ENCODE measurements at regions not wholly inside any gene's neighbourhood (a gene's known extent, or its start where the extent isn't known, plus 50 kb on each side); places are given as distances from the start of the nearest gene placed in this dataset.

DNA sequence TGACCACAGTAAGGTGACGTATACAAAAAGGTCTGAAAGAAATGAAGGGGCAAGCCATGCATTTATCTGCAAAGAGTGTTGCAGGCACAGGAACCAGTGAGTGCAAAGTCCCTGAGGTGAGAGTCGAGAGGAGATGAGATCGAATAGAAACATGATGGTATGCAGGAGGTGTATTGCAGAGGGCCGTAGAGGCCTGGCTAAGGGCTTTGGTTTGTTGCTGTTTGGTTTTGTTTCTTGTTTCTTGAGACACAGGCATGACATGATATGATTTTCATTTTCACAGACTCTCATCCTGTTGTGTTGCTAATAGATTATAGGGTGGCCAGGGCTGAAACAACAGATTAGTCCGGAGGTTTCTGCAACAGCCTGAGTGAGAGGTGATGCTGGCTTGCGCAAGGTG is 80.4 kb downstream of the HSPH1 start:
- DNase-seq: no peak

DNA sequence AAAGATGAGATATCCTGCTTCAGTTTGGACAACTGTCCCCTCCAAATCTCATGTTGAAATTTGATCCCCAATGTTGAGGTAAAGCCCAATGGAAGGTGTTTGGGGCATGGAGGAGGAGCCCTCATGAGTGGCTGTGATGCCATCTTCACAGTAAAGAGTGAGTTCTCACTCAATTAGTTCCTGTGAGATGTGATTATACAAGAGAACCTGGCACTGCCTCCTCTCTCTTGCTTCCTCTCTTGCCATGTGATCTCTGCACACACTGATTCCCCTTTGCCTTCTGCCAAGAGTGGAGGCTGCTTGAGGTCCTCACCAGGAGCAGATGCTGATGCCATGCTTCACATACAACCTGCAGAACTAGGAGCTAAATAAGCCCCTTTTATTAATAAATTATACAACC is 86.9 kb downstream of the HSPH1 start:
- DNase-seq: peak; percentile 3 to 12

DNA sequence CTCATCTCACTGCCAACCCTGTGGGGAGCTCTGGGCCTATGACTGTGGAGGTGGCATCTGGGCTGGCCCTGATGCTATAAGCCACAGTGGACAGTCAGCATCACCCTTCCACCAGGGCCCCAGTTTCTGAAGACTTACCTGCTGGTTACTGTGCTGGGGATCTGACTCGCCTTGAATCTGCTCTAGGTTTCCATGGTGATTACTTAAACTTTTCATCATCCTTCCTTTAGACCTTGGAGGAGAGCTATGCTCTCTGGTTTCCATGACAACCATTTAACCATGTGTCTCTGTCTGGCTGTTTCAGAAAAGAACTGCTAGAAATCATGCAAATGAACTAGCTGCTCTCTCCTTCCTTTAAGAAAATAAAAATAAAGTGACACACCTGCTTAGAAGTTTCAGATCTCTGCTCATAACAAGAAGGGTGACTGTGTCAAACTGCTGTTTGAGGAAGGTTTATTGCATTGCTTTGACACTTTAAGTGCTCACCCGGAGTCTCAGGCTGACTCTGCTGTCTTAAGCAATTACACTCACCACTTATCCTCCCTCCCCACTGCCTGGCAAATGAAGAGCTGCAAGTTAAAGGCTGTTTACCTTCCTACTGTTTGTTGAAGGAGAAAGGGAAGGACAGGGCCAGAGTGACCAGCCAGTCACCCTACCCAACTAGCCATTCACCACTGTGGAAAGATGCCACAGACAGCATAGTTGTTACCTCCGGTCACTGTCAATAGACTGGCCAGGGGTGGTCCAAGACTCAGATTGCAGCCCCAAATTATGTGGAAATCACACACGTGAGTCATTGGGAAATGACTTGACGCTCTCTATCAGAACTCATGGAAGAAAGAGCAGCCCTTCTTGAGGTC is 87.6 kb downstream of the HSPH1 start:
- no peak for DNase-seq

DNA sequence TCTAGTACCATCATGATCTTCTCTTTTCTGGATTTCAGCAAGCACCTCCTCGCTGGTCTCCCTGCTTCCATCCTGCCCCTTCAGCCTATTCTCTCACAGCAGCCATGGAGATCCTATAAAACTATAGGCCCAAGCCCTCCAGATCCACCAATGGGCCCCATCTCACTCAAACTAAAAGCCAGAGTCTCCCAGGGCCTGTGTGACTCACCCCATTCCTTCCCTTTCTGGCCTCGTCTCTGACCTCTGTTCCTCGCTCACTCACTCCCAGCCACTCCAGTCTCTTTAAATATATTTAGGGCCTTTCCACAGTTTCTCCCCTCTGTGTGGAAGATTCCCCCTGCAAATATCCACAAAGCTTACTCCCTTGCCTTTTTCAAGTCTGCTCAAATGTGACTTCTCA is 89.7 kb downstream of the HSPH1 start:
- no peak for DNase-seq

DNA sequence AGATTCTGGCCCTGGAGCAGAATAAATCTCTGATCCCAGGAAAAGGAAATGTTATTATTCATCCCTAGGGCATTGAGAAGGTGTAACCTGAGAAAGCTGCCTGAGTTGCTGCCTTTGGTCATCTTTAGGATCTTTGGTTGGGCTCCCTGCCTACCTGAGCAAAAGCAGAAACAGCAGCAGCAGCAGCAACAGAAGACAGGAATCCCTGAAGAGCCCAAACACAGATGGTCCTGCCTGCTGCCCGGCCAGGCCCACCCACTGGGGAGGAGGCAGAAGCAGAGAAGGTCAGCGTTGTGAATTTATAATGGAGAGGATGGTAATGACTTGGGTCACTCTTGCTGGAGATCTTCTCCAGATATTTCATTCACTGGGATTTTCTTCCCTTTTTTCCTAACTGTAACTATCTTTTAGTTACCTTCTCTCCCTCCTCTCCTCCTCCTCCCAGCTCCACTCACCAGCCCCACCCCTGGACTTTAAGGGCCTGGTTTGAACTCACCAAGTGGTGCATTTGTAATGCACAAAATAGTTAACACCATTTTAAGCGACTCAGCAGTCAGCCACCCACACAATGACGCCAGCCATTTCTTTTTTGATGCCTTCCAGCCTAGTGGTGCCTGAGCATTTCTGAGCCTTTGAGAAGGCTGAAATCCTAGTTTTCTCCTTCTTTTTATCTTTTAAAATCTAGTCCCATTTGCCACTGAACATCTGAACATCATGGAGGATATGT is 91.7 kb downstream of the HSPH1 start:
- DNase-seq: no peak

DNA sequence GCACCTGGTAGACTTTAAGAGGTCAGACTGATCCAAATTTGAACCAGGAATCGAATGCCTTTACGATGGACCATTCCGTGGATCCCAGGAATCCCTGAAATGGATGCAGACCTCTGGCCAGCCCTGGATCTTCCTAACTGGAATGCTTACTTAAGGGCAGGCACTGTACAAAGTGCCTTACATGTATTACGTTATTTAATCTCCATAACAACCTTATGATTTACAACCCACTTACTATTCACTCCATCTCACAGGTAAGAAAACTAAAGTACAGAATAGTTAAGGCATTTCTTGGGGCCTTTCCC is 93.6 kb downstream of the HSPH1 start:
- DNase-seq: no peak

DNA sequence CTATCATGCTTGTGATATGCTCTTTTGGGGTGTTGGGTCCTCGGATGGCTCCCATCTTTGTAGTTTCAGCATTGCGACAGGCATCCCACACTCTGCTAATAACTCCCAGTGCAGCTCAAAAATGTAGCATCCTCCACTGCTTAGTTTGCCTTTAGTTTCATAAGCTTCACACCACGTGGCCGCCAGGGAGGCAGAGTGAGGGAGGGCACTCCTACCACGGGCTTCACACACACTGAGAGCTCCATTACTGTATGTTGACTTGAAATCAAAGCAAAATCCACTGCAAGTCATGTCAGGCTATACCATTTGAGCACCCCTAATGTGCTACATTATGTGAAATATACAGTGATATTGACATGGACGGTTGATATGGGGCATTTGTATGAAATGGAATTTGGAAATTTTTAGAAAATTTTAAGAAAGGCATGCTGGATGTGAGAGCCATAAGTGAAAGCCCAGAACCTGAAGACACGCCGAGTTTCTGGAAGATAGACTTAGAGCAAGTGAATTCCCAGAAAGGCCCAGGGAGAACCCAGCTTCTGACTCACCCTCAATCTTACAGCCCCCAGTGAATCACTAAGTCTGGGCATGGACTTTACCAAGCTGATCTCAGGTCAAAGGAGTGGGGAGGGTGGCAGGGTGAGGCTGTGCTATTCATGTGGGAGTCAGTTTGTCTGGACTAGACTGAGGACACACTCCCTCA is 94.1 kb downstream of the HSPH1 start:
- no peak for DNase-seq

DNA sequence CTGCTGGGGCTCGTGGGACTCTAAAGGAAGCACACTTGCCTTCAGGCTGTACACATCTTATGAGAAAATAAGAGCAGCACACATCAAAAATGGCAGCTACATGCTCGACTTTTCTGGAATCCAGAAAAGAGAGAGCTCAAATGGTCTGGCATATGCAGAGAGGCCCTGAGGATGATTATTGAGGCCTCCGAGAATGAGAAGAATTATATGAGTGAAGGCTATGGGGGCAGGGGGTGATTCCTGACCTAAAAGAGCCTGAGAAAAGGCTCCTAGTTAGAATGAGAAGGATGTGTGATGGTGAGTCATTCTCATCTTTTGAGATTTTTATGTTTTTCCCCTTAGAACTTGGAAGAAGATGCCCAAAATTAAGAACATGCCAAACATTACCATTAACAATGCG is 97.1 kb downstream of the HSPH1 start:
- no peak for DNase-seq

DNA sequence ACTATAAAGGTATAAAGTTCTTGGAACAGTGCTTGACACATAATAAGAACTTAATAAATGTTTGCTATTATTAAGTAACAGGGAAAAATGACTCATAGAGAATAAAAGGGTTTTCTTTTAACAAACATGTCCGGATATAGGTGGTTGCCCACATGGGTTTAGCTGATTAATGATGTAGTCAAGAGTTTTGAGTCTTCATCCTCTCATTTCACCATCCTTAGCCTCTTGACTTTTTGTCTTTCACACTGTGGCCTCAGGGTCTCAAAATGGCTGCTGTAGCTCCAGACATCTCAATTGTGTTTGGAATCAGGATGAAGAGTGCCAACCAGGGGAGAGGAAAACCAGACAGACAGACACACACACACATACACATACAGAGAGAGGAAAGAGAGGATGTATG is 97.9 kb downstream of the HSPH1 start:
- DNase-seq: no peak

DNA sequence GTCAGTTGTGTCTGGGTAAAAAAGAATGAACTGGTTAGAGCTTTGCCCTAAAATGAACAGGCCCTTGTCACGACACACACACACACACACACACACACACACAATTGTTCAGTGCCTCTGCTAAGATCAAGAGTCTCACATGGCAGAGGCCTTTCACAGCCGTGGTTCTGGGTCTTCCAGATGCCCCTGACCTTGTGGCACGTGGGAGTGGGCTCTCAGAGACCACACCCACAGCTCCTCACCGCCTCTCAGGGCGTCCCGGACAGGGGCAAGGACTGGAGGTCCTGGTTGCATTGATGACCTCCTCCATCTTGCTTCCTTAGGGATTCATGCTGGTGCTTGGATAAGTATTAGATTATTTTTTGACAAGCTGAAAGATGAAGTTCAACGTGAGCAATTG is 101.0 kb downstream of the HSPH1 start:
- no peak for DNase-seq

DNA sequence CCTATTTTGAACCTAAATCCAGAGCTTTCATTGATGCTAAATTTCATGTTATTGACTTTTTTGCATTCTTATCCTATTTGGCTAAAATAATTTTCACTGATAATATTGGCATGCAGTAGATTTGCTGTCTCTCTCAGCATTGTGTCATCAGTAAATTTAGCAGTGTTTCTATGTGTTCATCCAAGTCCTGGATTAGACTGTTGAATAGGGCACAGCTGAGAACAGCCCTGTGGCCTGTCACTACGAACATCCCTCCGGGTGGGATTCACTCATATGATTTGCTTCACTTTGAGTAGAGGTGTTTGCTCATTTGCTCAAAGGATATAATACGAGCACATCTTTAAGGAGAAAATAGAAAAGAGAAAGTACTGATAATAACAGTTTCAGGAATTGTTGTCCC is 101.5 kb downstream of the HSPH1 start:
- no peak for DNase-seq

DNA sequence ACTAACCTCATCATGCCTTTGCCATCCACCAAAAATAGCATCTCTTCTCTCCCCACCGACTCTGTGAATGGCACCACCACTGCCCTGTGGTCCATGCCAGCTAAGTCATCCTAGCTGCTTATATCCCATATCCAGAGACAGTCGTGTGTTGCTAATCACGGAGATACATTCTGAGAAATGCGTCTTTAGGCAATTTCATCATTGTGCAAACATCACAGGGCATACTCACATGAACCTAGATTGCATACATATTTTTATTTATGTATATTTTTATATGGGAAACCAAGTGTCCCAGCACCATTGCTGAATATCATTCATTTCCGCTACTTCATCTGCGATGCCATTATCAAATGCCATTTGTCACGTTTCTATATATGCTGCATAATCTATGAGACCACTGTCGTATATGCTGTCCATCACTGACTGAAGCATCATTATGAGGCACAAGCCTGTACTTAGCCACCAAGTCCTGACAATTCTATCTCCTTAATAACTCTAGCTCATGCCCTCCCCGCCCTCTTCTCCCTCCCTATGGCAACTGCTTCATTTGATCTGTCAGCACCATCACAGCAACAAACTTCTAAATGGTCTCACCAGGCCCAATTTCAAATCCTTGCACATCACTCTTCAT is 104.2 kb downstream of the HSPH1 start:
- no peak for DNase-seq

DNA sequence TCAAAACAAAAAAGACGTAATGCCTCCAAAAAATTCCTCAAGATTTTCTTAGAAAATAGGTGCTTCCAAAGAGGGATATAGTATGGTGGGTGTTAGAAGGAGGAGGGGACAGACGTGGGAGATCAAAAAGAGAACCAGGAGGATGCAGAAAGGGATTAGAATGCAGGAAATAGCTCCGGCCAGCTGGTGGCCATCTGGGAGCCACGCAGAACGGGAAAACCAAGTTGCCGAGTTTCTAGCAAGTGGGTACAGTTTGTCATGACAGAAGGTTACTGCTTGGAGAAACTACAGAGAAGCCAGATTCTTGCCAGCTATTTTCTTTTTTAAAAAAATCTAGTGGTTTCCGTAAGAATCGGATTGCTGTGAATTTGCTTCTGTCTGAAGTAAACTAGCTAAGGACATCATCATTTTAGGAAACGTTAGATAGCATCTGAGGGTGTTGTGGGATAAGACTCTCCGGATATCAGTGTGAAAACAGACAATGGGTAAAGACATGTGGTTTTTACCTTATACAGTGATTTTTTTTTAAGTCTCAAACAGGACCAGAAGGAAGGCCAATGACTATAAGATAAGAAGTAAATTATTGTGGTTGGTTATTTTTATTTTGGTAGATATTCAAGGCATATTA is 104.9 kb downstream of the HSPH1 start:
- DNase-seq: no peak

DNA sequence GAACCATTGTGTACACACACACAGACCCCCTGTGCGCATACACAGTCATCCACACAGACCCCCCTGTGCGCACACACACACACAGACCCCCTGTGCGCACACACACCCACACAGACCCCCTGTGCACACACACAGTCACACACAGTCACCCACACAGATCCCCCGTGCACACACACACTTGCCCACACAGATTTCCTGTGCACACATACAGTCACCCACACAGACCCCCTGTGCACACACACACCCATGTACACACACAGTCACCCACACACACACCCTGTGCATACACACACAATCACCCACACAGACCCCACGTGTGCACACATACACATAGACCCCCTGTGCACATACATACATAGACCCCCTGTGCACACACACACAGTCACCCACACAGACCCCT is 106.1 kb downstream of the HSPH1 start:
- no peak for DNase-seq

DNA sequence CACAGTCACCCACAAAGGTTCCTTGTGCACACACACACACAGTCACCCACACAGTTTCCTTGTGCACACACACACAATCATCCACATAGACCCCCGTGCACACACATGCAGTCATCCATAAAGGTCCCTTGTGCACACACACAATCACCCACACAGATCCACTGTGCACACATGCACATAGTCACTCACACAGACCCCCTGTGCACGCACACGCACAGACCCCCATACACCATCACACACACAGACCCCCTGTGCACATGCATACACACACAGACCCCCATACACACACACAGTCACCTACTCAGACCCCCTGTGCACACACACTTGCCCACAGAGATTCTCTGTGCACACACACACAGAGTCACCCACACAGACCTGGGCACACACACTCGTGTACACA is 107.1 kb downstream of the HSPH1 start:
- DNase-seq: no peak

DNA sequence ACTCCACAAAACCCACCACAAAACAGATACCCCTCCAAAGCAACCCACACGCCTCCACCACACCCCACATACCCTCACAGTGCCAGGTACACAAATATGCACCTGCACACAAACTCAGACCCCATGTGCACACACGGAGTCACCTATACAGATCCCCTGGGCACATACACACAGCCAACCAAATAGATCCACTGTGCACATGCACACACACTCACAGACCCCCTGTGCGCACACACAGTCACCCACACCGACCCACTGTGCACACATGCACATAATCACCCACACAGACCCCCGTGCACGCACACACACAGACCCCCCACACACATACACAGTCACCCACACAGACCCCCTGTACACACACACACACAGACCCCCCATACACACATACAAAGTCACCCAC is 107.8 kb downstream of the HSPH1 start:
- no peak for DNase-seq

DNA sequence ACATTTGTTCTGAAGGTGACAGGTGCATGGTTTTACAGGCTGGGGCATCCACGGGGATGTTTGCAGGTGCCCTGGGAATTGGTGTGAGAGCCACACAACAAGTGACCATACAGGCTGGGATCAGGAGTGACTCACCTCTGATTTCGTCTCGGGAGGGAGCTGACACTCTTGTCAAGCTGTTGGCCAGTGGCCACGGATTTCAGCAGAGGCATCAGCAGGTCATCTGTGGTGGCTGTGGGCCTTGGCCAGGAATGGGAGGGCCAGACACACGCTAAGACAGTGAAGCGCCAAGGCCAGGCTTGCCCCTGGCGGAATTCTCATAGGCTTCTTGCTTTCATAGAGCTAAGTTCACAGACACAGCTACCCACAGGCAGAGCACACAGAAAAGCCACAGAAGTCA is 108.6 kb downstream of the HSPH1 start:
- DNase-seq: no peak

DNA sequence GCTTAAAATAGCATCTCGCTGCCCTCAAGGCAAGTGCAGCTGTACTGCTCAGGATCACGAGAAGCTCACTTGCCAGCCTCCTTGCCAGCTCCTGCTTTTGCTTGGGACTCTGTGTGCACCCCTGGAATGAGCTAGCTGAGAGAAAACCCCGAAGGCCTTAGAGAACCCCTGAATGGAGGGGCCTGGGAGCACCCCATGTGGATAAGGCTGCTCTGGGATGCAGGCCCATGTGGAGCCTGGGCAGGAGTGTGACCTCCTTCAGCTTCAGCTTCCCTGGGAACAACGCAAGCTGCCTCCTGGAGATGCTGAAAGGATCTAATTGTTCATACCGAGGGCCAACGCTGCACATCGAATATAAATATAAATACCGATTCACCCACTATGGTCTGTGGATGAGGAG is 109.2 kb downstream of the HSPH1 start:
- no peak for DNase-seq

DNA sequence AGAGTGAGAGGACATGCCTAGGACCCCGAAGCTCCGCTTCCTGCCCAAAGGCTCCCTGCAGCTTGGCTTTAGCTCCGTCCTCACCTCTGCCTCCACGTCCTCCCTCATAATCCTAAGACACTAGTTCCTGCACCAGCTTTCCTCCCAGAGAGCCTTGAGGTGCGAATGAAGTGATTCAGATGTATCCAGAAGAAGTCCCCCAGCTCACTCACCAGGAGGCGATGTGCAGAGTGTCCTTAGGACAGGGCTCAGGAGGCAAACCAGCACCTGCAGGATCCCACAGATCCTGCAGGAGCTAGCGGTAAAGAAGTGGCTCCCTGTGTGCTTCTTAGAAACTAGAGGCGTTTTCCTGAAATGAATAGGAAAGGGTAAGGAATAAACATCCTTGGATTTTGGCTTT is 109.7 kb downstream of the HSPH1 start:
- no peak for DNase-seq

DNA sequence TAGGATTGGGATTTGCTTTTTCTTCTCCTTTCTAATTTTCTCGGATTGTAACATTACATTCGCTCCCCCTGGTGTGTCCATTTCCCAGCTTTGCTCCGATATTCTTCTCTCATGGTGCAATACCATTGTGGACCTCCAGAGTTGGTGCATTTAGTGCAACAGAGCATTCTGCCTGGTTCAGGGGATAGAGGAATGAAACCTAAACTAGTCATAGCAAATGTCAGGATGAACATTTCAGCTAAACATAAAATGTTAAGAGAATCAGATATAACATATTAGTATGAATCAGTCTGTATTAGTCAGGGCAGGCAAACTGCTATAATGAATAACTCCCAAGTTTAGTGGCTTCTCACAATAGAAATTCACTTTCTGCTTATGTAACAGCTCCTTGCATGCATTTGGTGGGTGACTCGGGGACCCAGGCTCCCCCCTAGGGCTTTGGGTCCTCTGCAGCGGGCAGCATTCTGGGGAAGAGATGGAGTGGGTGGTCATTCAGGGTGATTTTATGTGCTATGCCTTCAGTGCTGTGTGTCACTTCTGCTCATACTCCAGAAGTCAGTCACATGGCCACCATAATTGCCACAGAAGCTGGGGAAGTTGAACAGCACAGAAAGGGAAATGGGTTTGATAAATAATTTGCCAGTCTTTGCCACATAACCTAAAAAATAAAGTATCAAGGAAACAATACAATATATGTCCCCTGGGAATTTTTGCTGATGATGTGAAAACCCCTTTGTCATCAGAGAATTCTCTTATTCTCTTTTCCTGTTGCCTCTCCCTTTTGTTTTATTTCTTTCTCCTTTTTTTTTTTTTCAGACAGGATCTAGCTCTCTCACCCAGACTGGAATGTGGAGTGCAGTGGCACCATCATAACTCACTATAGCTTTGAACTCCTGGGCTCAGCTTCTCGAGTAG is 111.0 kb downstream of the HSPH1 start:
- DNase-seq: peak; percentile 83 to 91

DNA sequence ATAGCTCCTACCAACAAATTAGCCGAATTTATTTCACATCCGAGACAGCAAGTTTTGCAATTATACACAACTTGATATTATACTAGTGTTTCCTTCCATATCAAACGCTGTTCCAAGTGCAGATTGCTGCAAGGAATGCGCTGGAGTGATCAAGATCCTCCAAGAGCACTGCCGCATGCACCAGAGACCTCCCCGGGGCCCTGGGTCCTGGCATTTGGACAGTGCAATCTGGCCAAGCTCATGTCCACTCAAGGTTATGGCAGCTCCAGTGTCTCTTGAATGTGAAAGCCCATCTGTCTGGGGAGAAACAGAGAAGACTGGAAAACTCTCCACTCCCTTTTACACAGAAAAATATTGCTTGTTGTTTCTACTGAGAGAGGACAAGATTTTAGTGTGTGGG is 111.9 kb downstream of the HSPH1 start:
- DNase-seq: no peak

DNA sequence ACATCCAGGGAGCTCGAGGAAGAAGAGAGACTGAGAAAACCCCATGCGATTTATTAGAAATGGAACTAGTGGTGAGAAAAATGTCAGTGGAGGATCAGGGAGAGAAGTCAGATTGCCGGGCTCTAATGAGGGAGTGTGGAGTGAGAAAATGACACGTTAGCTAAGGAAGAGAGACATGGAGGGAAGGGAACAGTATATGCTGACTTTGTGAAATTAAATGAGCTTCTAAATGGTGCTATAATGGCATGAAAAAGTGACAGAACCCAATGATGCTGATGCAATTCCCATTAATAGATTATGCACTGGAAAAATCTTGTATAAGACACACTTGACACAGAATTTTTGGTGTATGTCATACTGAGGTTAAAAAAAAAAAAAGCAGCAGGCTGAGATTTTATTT is 112.6 kb downstream of the HSPH1 start:
- DNase-seq: no peak
